Testis (tissue), 2 donors: ENCODE measurements at regions not wholly inside any gene's neighbourhood (a gene's known extent, or its start where the extent isn't known, plus 50 kb on each side); places are given as distances from the start of the nearest gene placed in this dataset.

Experiments used
- POLR2A ChIP-seq: fragments of 450-650 bp; IDR thresholded peaks from one replicate; pipeline ENCODE4 v1.6.1; 2017; ENCODE audit warnings: antibody characterized with exemption, mild to moderate bottlenecking, moderate library complexity
- TF ChIP-seq, protein P1 (sequence below), 3 experiments: fragments of 450-650 bp in 2 of 3; fragments of 200-600 bp in 1 of 3; sonication (generic) in 1 of 3; IDR thresholded peaks; one replicate each; pipeline ENCODE4 v1.5.1; 2016 to 2019; ENCODE audit warnings: antibody characterized with exemption in 3 of 3, mild to moderate bottlenecking in 2 of 3, moderate library complexity in 1 of 3

- TF ChIP-seq, protein P1, sequence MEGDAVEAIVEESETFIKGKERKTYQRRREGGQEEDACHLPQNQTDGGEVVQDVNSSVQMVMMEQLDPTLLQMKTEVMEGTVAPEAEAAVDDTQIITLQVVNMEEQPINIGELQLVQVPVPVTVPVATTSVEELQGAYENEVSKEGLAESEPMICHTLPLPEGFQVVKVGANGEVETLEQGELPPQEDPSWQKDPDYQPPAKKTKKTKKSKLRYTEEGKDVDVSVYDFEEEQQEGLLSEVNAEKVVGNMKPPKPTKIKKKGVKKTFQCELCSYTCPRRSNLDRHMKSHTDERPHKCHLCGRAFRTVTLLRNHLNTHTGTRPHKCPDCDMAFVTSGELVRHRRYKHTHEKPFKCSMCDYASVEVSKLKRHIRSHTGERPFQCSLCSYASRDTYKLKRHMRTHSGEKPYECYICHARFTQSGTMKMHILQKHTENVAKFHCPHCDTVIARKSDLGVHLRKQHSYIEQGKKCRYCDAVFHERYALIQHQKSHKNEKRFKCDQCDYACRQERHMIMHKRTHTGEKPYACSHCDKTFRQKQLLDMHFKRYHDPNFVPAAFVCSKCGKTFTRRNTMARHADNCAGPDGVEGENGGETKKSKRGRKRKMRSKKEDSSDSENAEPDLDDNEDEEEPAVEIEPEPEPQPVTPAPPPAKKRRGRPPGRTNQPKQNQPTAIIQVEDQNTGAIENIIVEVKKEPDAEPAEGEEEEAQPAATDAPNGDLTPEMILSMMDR (IDR thresholded peaks at IDR 0.05) = no peak
- no peak for TF ChIP-seq POLR2A
These were observed 97.2 kb upstream of the IPO5 start for GRCh38 chr13:97856304-97856675.
